DND-41 (cell line): ENCODE measurements at regions not wholly inside any gene's neighbourhood (a gene's known extent, or its start where the extent isn't known, plus 50 kb on each side); places are given as distances from the start of the nearest gene placed in this dataset.

Experiments
- ATAC-seq: fragments of 200-7000 bp; cut with Tn5 transposase; 3 replicates; pipeline ENCODE4 v1.9.1; 2021; ENCODE audit warnings: low read depth; ENCODE audit not compliant: insufficient read depth
- DNase-seq: peaks from one replicate; pipeline ENCODE4 v3.0.0-alpha.2; 2020
- H2AFZ ChIP-seq: 2 replicates; pipeline ENCODE4 v1.6.0; 2012; ENCODE audit warnings: low read depth, low read length
- H3K27ac ChIP-seq: 2 replicates; pipeline ENCODE4 v1.5.1; 2012; ENCODE audit warnings: low read length, inconsistent platforms
- H3K27me3 ChIP-seq: fragments of 200-600 bp; sonication (generic); 2 replicates; pipeline ENCODE4 v1.6.0; 2012; ENCODE audit warnings: low read length, mild to moderate bottlenecking, inconsistent platforms; ENCODE audit not compliant: insufficient read depth, poor library complexity
- H3K36me3 ChIP-seq: 2 replicates; pipeline ENCODE4 v1.5.1; 2012; ENCODE audit warnings: low read length, inconsistent platforms; ENCODE audit not compliant: insufficient read depth
- H3K4me1 ChIP-seq: 2 replicates; pipeline ENCODE4 v1.5.1; 2012; ENCODE audit warnings: mild to moderate bottlenecking, low read length; ENCODE audit not compliant: insufficient read depth
- H3K4me2 ChIP-seq: 2 replicates; pipeline ENCODE4 v1.6.0; 2012; ENCODE audit warnings: mild to moderate bottlenecking, moderate library complexity, low read length, inconsistent platforms; ENCODE audit not compliant: insufficient read depth
- H3K4me3 ChIP-seq, 2 experiments: fragments of 200-600 bp in 1 of 2; shearing (Covaris generic) in 1 of 2; 2 replicates each; pipeline ENCODE4 v1.5.1; 2012 to 2016; ENCODE audit warnings: inconsistent platforms in 2 of 2, low read length in 2 of 2, mild to moderate bottlenecking in 2 of 2, low read depth in 1 of 2, moderate library complexity in 1 of 2
- H3K79me2 ChIP-seq: 2 replicates; pipeline ENCODE4 v1.6.0; 2012; ENCODE audit warnings: low read length, inconsistent platforms; ENCODE audit not compliant: insufficient read depth
- H3K9ac ChIP-seq: 2 replicates; pipeline ENCODE4 v1.6.0; 2012; ENCODE audit warnings: low read depth, mild to moderate bottlenecking, inconsistent platforms, low read length, moderate library complexity
- H3K9me3 ChIP-seq: 2 replicates; pipeline ENCODE4 v1.5.1; 2012; ENCODE audit warnings: low read length, moderate library complexity, mild to moderate bottlenecking, inconsistent platforms; ENCODE audit not compliant: insufficient read depth, severe bottlenecking
- H4K20me1 ChIP-seq: 2 replicates; pipeline ENCODE4 v1.6.0; 2012; ENCODE audit warnings: low read length; ENCODE audit not compliant: insufficient read depth
- EZH2 ChIP-seq: IDR thresholded peaks from 3 replicates; pipeline ENCODE4 v1.6.1; 2012; ENCODE audit warnings: borderline replicate concordance, low read depth, mild to moderate bottlenecking, moderate library complexity, low read length, inconsistent platforms; ENCODE audit not compliant: severe bottlenecking
- TF ChIP-seq, protein P1 (sequence below): IDR thresholded peaks from 2 replicates; pipeline ENCODE4 v1.5.1; 2012; ENCODE audit warnings: borderline replicate concordance, low read length, moderate library complexity, mild to moderate bottlenecking; ENCODE audit not compliant: poor library complexity, severe bottlenecking; ENCODE audit errors: extremely low read depth

DNA sequence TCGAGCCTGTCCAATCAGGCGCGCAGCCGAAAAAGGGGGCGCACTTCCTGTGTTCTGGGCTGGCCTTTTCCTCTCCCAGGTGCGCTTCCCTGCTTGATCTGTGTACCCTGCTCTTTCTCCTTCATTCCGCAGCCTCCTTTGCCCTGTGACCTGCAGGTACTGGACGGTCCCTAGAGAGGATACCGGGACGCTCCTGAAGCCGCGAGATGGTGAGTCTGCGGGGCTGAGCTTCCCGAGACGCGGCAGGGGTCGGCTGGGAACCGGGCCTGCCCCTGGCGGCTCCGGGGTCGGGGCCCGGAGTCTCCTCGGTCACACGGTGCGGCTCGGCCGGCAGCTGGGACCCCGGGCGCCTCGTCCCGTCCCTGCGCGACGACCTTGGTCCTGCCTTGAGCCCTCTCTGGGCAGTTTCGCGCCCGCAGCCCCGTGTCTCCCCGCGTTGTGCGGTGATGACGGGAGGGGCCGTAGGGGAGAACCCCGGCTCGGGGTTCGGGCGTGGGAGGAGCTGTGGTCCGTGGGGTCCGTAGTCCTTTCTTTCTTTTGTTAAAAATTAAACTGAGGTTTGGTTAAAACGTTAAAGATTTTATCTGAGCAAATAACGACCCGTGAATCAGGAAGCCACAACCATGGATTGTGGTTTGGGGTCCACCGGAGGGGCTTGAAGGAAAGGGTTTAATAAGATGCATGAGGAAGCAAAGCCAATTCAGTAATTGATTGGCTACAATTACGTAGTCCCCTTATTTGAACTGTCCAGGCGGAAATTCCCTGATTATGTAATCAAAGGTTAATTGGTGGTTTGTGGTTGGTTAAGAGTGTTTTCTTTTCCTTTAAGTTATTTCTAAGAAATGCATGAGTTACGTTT, 172.8 kb upstream of the ZNF267 start:
- H2AFZ ChIP-seq: peak overlapping the region; percentile 87
- H3K79me2 ChIP-seq: no peaks in the 10 kb centered on the region
- TF ChIP-seq, protein P1, sequence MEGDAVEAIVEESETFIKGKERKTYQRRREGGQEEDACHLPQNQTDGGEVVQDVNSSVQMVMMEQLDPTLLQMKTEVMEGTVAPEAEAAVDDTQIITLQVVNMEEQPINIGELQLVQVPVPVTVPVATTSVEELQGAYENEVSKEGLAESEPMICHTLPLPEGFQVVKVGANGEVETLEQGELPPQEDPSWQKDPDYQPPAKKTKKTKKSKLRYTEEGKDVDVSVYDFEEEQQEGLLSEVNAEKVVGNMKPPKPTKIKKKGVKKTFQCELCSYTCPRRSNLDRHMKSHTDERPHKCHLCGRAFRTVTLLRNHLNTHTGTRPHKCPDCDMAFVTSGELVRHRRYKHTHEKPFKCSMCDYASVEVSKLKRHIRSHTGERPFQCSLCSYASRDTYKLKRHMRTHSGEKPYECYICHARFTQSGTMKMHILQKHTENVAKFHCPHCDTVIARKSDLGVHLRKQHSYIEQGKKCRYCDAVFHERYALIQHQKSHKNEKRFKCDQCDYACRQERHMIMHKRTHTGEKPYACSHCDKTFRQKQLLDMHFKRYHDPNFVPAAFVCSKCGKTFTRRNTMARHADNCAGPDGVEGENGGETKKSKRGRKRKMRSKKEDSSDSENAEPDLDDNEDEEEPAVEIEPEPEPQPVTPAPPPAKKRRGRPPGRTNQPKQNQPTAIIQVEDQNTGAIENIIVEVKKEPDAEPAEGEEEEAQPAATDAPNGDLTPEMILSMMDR: peak; percentile 33
- peak; percentile 54 for TF ChIP-seq EZH2
- H3K9me3 ChIP-seq: no peaks in the 10 kb centered on the region
- H3K4me2 ChIP-seq: peak overlapping the region; percentile 80
- H3K4me3 ChIP-seq: peak overlapping the region; percentile 41 to 91; a peak in 3 of 4 replicates
- peak; percentile 64 for ATAC-seq
- peaks cover 26% of the 10 kb centered on the region for H3K27me3 ChIP-seq
- peaks cover 25% of the 10 kb centered on the region for H3K4me1 ChIP-seq
- peak; percentile 75 for DNase-seq
- 0 out of 2 replicates have a peak overlapping the region, but pooled peaks have one; percentile 58 for H3K27ac ChIP-seq
- H3K36me3 ChIP-seq: peaks cover 18% of the 10 kb centered on the region
- peaks cover 14% of the 10 kb centered on the region for H4K20me1 ChIP-seq
- peak overlapping the region; percentile 65 for H3K9ac ChIP-seq

DNA sequence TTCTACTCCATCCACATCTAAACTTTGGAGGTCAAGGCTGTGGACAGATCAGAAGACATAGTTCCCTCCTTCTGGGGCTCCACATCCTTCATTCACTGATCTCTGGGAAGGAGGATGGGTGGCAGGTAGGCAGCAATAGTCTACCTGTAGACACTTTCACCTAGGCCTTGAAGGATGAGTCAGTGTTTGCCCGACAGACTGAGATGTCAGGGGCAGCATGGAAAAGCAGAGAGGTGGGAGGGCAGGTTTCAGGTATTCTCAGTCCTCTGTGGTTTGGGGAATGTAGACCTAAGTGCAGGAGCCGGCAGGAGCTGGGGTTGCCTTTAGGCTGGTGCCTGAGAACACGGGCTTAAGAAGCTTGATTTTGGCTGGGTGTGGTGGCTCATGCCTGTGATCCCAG, 171.9 kb upstream of the ZNF267 start:
- no peaks in the 10 kb centered on the region for H3K9me3 ChIP-seq
- peaks cover 26% of the 10 kb centered on the region for H3K27me3 ChIP-seq
- H3K4me3 ChIP-seq: 0 out of 4 replicates have a peak overlapping the region, but pooled peaks of 1 of the 2 experiments have one; percentile 91
- no peak for ATAC-seq
- H3K4me1 ChIP-seq: peaks cover 19% of the 10 kb centered on the region
- H3K27ac ChIP-seq: no peak overlapping the region
- no peaks in the 10 kb centered on the region for H3K79me2 ChIP-seq
- H3K9ac ChIP-seq: no peak overlapping the region
- H2AFZ ChIP-seq: no peak overlapping the region
- H3K4me2 ChIP-seq: peak overlapping the region; percentile 80
- DNase-seq: no peak
- no peak for TF ChIP-seq EZH2
- TF ChIP-seq, protein P1: no peak
- H3K36me3 ChIP-seq: peaks cover 23% of the 10 kb centered on the region
- peaks cover 14% of the 10 kb centered on the region for H4K20me1 ChIP-seq

DNA sequence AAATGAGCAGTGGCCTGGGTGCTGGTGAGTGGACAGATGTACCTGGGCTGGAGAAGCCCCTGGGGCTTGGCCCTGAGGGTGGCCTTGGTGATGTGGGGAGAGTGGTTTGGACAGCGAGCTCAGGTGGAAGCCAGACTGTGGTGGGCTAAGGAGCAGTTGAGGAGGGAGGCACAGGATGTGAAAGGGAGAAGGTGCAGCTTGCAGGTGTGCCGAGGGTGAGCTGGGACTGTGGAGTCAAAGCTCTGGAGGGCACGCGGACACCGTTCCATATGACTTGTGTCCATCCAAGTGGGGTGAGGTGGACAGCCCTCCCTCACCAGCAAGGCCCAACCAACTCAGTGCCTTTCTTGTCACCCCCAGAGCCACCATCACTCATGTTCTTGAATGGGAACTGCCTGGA, 170.8 kb upstream of the ZNF267 start:
- Histone ChIP-seq H3K4me3 (no peak overlapping the region), H3K9ac (no peak overlapping the region), H3K9me3 (no peaks in the 10 kb centered on the region), H4K20me1 (peaks cover 14% of the 10 kb centered on the region), H3K36me3 (peaks cover 28% of the 10 kb centered on the region), H3K79me2 (no peaks in the 10 kb centered on the region), H3K27ac (no peak overlapping the region), H3K27me3 (peaks cover 26% of the 10 kb centered on the region), H2AFZ (no peak overlapping the region), H3K4me1 (peaks cover 20% of the 10 kb centered on the region), H3K4me2 (no peak overlapping the region)
- no peak for DNase-seq
- no peak for ATAC-seq
- TF ChIP-seq, protein P1: no peak
- TF ChIP-seq EZH2: no peak
